GM10248 (cell line): ENCODE measurements at regions not wholly inside any gene's neighbourhood (a gene's known extent, or its start where the extent isn't known, plus 50 kb on each side); places are given as distances from the start of the nearest gene placed in this dataset.
"Not testable (repeated sequence)": the region's sequence is repeated elsewhere in the genome, so short reads cannot be mapped to it uniquely, and the experiment has no call there.

Experiments used
- CTCF ChIA-PET: fragments of 300-600 bp; sonication (Branson Sonifier 250); formaldehyde crosslinking; extraction: SDS; loops from one replicate; lab custom pipeline; 2021; ENCODE audit warnings: antibody characterized with exemption; lab: Yijun Ruan, JAX
- POLR2A ChIA-PET: fragments of 350-650 bp; sonication (Branson Sonifier 250); formaldehyde crosslinking; extraction: SDS; loops from one replicate; lab custom pipeline; 2020; ENCODE audit warnings: antibody characterized with exemption; lab: Yijun Ruan, JAX
- DNase-seq: peaks from one replicate; pipeline ENCODE4 v3.0.0; 2012; ENCODE audit errors: extremely low spot score
- TF ChIP-seq, protein P1 (sequence below): IDR thresholded peaks from 2 replicates; pipeline ENCODE4 v1.5.1; 2012; ENCODE audit warnings: mild to moderate bottlenecking, low read depth; ENCODE audit errors: extremely low read depth, missing control alignments, control extremely low read depth

- ChIA-PET POLR2A (no interaction called here), CTCF (no interaction called here)
- TF ChIP-seq, protein P1, sequence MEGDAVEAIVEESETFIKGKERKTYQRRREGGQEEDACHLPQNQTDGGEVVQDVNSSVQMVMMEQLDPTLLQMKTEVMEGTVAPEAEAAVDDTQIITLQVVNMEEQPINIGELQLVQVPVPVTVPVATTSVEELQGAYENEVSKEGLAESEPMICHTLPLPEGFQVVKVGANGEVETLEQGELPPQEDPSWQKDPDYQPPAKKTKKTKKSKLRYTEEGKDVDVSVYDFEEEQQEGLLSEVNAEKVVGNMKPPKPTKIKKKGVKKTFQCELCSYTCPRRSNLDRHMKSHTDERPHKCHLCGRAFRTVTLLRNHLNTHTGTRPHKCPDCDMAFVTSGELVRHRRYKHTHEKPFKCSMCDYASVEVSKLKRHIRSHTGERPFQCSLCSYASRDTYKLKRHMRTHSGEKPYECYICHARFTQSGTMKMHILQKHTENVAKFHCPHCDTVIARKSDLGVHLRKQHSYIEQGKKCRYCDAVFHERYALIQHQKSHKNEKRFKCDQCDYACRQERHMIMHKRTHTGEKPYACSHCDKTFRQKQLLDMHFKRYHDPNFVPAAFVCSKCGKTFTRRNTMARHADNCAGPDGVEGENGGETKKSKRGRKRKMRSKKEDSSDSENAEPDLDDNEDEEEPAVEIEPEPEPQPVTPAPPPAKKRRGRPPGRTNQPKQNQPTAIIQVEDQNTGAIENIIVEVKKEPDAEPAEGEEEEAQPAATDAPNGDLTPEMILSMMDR, result no peak
- no peak for DNase-seq
Measured at GRCh38 chr3:167001374-167001773, 378.7 kb downstream of the ZBBX start.

DNA sequence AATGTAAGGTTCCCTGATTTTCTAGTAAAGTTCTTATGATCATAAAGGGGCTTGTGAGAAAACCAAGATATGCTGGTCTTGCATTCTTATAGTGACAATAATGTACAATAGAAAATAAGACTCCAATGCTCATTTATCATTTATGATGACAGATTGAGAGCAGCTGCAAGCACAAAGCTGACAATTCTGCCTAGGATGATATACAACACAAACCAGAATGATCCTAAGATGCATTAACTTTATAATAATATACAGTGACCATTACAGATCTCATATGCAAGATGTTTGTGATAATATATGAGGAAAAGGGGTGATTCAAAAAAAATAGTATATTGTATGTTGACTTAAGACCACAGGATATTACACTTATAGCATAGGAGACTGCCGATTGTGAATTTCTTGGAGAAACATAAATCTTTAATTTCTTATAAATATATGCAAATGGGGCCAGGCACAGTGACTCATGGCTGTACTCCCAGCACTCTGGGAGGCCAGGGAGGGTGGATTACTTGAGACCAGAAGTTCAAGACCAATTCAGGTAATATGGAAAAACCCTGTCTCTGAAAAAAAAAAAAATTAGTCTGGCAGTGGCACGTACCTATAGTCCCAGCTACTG is 387.0 kb downstream of the ZBBX start:
- ChIA-PET POLR2A (no interaction called here), CTCF (no interaction called here)
- TF ChIP-seq, protein P1, result no peak
- no peak for DNase-seq

DNA sequence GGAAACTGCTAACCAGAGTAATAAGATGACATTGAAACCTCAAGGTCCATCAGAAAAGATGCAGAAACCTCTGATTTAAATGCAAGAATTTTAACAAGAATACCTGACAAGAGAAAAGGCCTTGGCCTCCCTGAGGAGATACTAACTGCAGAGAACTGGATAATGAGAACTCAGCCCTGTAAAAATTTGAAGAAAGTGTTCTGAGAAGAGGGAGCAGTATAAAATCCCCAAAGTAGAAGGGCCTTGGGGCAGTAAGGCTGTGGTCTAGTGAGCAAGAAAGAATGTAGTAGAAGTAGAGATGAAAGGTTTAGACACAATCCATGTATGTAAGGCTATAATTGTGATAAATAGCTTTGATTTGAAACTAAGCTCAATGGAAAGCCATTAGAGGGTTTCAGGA is 394.1 kb downstream of the ZBBX start:
- CTCF ChIA-PET, result no interaction called here
- POLR2A ChIA-PET, result no interaction called here
- TF ChIP-seq, protein P1, result no peak
- DNase-seq, result no peak

DNA sequence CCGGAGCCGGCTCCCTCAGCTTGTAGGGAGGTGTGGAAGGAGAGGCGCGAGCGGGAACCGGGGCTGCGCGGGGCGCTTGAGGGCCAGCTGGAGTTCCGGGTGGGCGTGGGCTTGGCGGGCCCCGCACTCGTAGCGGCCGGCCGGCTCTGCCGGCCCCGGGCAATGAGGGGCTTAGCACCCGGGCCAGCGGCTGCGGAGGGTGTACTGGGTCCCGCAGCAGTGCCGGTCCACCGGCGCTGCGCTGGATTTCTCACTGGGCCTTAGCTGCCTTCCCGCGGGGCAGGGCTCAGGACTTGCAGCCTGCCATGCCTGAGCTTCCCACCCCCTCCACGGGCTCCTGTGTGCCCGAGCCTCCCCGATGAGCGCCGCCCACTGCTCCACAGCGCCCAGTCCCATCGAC is 404.3 kb downstream of the ZBBX start:
- DNase-seq, POLR2A ChIA-PET: not testable (repeated sequence)
- CTCF ChIA-PET, result interaction anchor here (1.4 kb wide), 1 partner anchor 12 kb away, joined by 5 read pairs; no protein-coding TSS in a partner anchor

GRCh38 chr3:166967714-166968113 is 412.4 kb downstream of the ZBBX start:
- POLR2A ChIA-PET, DNase-seq: not testable (repeated sequence)
- CTCF ChIA-PET, result interaction anchor here (1.1 kb wide), 1 partner anchor 28 kb away, joined by 3 read pairs; no protein-coding TSS in a partner anchor

DNA sequence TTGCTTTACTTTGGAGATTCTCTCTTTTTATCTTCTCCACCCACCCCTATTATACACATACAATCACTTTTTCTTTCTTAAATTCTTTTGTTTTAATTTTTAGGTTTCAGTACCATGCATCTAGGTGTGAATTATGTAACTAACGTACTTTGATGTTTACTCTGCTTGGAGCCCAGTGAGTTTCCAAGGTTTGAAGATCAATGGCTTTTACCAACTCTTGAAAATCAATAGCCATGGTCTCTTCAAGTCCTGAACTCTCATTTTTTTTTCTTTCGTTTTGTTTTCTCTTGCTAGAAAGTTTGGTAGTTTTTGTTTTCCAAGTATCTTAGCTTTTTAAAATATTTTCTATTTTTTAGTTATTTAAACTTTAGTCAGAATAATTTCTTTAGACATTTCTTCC is 417.2 kb downstream of the ZBBX start:
- ChIA-PET CTCF (no interaction called here), POLR2A (no interaction called here)
- TF ChIP-seq, protein P1, result no peak
- no peak for DNase-seq

GRCh38 chr3:166957121-166957520 is 423.0 kb downstream of the ZBBX start:
- no peak for DNase-seq
- ChIA-PET CTCF (no interaction called here), POLR2A (no interaction called here)
- TF ChIP-seq, protein P1, result no peak

- DNase-seq, result no peak
- TF ChIP-seq, protein P1, result no peak
- POLR2A ChIA-PET, result no interaction called here
- CTCF ChIA-PET, result interaction anchor here (1.0 kb wide), 1 partner anchor 12 kb away, joined by 3 read pairs; no protein-coding TSS in a partner anchor
Measured at GRCh38 chr3:166955201-166955939, 424.7 kb downstream of the ZBBX start.
